GM19328 (cell line): ENCODE measurements at regions not wholly inside any gene's neighbourhood (a gene's known extent, or its start where the extent isn't known, plus 50 kb on each side); places are given as distances from the start of the nearest gene placed in this dataset.
A peak's percentile ranks its signal among the peaks of the same experiment; 100 is the strongest.
"Not testable (repeated sequence)": the region's sequence is repeated elsewhere in the genome, so short reads cannot be mapped to it uniquely, and the experiment has no call there.

ENCODE experiments used
- ATAC-seq: cut with Tn5 transposase; IDR thresholded peaks from one replicate; pipeline ENCODE4 v1.9.1; 2021; ENCODE audit warnings: mild to moderate bottlenecking, moderate library complexity; ENCODE audit not compliant: unreplicated experiment

GRCh38 chr5:163330723-163331668 lies 106.4 kb upstream of the CCNG1 start:
- ATAC-seq: no peak

DNA sequence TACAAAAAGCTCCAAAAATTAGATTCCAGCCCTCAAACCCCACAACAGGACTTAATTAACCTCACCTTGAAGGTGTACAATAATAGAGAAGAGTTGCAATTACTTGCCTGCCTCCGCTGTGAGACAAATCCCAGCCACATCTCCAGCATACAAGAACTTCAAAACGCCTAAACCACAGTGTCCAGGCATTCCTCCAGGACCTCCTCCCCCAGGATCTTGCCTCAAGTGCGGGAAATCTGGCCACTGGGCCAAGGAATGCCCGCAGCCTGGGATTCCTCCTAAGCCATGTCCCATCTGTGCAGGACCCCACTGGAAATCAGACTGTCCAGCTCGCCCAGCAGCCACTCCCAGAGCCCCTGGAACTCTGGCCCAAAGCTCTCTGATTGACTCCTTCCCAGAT lies 101.3 kb upstream of the CCNG1 start:
- ATAC-seq: not testable (repeated sequence)

- ATAC-seq: no peak
Observed at GRCh38 chr5:163339148-163339547, 98.2 kb upstream of the CCNG1 start.

- ATAC-seq: not testable (repeated sequence)
Observed at GRCh38 chr5:163340378-163340777, 97.0 kb upstream of the CCNG1 start.

GRCh38 chr5:163342306-163342705 lies 95.1 kb upstream of the CCNG1 start:
- no peak for ATAC-seq

- no peak for ATAC-seq
Observed at GRCh38 chr5:163345216-163345615, 92.2 kb upstream of the CCNG1 start.

DNA sequence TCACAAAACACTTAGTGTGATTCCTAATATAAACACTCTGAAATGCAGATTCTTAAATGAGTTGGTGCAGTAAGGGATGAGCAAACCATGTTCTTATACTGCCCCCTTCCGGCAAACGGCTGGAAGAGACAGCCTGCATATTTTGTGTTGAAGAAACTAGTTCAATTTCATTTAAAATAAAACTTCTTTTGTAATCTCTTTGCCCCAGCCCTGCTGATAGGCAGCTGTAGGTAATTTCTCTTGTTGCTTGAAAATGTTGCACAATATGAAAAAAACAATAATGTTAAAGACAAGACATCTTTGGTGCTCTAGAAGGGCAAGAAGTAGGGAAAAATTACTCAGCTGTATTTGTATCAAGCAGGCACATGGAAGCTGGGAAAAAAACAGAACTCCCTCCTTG lies 89.7 kb upstream of the CCNG1 start:
- peak; percentile 68 for ATAC-seq

DNA sequence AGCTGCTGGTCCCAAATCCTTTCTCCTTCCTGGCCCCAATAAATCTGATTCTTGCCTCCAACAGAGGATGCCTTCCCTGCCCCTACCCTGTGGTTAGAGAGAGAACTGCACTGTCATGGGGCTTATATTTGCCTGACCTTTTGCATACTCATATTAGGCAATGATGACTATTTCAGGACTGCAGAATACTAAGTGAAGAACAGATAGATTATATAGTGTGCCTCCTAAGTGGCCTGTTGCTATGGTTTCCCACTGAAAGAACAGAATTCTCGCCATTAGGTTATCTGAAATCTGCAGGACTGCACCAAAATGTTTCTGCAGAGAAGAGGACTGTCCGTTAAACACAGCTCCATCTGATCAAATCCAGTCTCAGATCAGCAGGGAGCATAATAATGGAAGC lies 87.3 kb upstream of the CCNG1 start:
- no peak for ATAC-seq

GRCh38 chr5:163352531-163352930 lies 84.9 kb upstream of the CCNG1 start:
- ATAC-seq: no peak

GRCh38 chr5:163355811-163356210 lies 81.6 kb upstream of the CCNG1 start:
- ATAC-seq: not testable (repeated sequence)

DNA sequence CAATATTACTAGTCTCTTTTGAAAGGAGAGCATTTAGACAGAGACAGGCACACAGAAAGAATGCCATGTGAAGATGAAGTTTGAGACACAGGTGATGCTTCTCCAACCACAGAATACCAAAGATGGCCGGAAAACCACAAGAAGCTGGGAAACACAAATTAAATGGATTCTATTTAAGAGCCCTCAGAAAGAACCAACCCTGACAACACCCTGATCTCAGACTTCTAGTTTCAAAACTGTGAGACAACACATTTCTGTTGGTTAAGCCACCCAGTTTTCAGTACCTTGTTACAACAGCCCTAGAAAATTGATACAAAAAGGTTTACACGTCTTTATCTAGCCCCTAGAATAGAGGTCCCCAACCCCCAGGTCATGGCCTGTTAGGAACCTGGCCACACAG lies 79.8 kb upstream of the CCNG1 start:
- no peak for ATAC-seq

DNA sequence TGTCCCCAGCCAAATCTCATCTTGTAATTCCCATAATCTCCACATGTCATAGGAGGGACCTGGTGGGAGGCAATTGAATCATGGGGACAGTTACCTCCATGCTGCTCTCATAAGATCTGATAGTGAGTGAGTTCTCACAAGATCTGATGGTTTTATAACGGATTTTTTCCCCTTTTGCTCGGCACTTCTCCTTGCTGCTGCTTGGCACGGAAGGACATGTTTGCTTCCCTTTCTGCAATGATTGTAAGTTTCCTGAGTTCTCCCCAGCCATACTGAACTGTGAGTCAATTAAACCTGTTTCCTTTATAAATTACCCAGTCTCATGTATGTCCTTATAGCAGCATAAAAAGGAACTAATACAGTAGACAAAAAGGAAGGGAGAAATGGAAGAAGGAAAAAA lies 76.7 kb upstream of the CCNG1 start:
- ATAC-seq: no peak

- ATAC-seq: no peak
Observed at GRCh38 chr5:163361450-163361849, 75.9 kb upstream of the CCNG1 start.

- no peak for ATAC-seq
Observed at GRCh38 chr5:163362840-163363371, 74.5 kb upstream of the CCNG1 start.

DNA sequence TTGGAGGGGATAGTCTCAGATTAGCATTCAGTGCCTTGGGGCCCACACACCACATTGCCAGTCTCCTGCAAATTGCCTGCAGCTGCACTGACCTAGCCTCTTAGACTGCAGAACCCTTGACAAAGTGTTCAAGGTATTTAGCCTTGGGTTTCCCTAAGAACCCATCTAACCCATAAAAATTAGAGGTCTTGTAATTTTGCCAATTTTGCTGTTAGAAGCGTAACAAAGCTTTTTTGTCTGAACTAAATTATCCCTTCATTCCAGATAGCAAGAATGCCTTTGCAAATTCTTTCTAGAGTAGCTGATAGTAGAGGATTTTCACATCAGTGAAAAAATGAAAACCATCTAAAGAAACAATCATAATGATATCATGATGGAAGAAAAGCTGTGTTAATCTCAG lies 74.0 kb upstream of the CCNG1 start:
- ATAC-seq: no peak

GRCh38 chr5:163366757-163367156 lies 70.6 kb upstream of the CCNG1 start:
- no peak for ATAC-seq

- no peak for ATAC-seq
Observed at GRCh38 chr5:163369776-163370385, 67.5 kb upstream of the CCNG1 start.

- ATAC-seq: no peak
Observed at GRCh38 chr5:163373436-163374084, 63.8 kb upstream of the CCNG1 start.

DNA sequence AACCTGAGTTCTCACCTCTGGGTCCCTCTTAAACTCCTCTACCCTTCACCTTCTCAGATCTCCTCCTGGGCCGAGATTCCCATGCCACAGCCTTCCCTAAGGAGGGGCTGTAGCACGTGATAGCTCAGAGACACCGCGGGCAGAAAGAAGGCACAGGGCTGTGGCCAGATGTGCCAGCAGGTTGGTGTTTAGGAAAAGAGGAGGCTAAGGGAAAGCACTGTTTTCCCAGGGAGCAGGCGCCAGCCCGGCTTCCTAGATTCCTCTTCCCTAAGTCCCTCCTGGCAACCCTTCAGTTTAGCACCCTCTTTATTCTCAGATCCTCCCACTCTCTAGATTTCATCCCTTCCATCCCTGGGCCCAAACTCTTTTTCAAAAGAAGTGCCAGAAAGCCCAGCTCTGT lies 59.4 kb upstream of the CCNG1 start:
- ATAC-seq: no peak

GRCh38 chr5:163379298-163380155 lies 57.9 kb upstream of the CCNG1 start:
- ATAC-seq: no peak

DNA sequence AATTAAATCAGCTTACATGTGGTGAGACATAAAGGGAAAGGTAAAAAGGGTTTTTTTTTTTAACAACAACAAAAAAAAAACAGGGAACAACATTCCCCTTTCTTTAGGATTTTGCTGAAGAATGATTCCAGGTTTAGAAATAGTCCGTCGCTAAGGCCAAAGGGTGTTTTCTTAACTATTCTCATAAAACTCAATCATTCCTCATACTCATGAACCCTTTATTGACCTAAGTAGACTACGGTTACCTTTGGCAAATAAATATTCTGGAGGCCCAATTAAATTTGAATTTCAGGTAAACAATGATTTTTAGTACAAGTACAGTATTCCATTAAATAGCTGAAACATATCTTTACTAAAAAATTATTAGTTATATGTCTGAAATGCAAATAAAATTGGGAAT lies 55.6 kb upstream of the CCNG1 start:
- ATAC-seq: no peak
